ENCODE measurements at regions not wholly inside any gene's neighbourhood (a gene's known extent, or its start where the extent isn't known, plus 50 kb on each side); places are given as distances from the start of the nearest gene placed in this dataset.

DNA sequence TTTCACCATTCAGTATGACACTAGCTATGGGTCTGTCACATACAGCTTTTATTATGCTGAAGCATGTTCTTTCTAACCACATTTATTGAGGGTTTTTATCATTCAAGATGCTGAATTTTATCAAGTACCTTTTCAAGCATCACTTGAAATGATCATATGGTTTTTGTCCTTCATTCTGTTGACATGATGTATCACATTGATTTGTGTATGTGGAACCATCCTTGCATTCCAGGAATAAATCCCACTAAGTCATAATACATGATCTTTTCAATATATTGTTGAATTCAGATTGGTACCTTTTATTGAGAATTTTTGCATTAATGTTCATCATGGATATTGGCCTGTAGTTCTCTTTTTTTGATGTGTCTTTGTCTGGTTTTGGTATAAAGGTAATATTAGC, 317.4 kb downstream of the NNT start:
- Histone ChIP-seq H3K9ac (ENCODE audit: low read depth, low read length) (no peak overlapping the region), H3K4me2 (ENCODE audit: low read length) (no peak overlapping the region), H3K9me3 (replicated peaks; ENCODE audit: low read length) (no peaks in the 10 kb centered on the region), H3K4me3 (ENCODE audit: low read length) (no peak overlapping the region), H3K27me3 (ENCODE audit: control insufficient read depth, insufficient read depth, low read length) (no peaks in the 10 kb centered on the region), H3K4me1 (ENCODE audit: control insufficient read depth, insufficient read depth, low read length) (no peaks in the 10 kb centered on the region), H3K36me3 (ENCODE audit: insufficient read depth, low read length) (no peaks in the 10 kb centered on the region)

DNA sequence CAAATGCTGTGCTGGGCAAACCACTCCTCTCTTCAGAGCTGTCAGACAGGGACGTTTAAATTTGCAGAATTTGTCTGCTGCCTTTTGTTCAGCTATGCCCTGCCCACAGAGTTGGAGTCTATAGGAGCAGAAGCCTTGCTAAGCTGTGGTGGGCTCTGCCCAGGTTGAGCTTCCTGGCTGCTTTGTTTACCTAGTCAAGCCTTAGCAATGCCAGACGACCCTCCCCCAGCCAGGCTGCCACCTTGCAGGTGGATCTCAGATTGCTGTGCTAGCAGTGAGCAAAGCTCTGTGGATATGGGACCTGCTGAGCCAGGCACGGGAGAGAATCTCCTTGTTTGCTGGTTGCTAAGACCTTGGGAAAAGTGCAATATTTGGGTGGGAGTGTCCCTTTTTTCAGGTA, 314.9 kb downstream of the NNT start:
- H3K9me3 ChIP-seq (replicated peaks; ENCODE audit: low read length) = no peaks in the 10 kb centered on the region
- H3K36me3 ChIP-seq (ENCODE audit: insufficient read depth, low read length) = no peaks in the 10 kb centered on the region
- no peak overlapping the region for H3K4me2 ChIP-seq (ENCODE audit: low read length)
- no peaks in the 10 kb centered on the region for H3K27me3 ChIP-seq (ENCODE audit: control insufficient read depth, insufficient read depth, low read length)
- H3K4me1 ChIP-seq (ENCODE audit: control insufficient read depth, insufficient read depth, low read length) = no peaks in the 10 kb centered on the region
- no peak overlapping the region for H3K4me3 ChIP-seq (ENCODE audit: low read length)
- H3K9ac ChIP-seq (ENCODE audit: low read depth, low read length) = no peak overlapping the region

DNA sequence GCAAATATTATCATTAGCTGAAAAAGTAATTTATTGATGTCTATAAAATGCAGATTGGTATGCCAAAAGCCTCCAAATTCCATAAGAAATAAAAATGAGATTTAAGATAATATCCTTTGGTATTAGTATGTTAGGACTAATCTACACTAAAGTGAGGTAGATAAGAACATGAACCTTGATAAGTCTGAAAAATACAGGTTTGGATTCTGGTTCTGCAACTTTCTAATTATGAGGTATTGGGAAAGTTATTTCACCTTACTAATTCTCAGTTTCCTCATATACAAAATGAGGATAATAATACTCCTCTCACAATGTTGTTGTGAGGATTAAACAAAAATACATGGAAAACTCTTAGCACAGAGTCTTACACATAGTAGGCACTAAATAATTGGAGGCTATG, 300.1 kb downstream of the NNT start:
- Histone ChIP-seq H3K36me3 (ENCODE audit: insufficient read depth, low read length) (no peaks in the 10 kb centered on the region), H3K9me3 (replicated peaks; ENCODE audit: low read length) (no peaks in the 10 kb centered on the region), H3K4me3 (ENCODE audit: low read length) (no peak overlapping the region), H3K4me2 (ENCODE audit: low read length) (no peak overlapping the region), H3K4me1 (ENCODE audit: control insufficient read depth, insufficient read depth, low read length) (no peaks in the 10 kb centered on the region), H3K9ac (ENCODE audit: low read depth, low read length) (no peak overlapping the region), H3K27me3 (ENCODE audit: control insufficient read depth, insufficient read depth, low read length) (peaks cover 4% of the 10 kb centered on the region)

DNA sequence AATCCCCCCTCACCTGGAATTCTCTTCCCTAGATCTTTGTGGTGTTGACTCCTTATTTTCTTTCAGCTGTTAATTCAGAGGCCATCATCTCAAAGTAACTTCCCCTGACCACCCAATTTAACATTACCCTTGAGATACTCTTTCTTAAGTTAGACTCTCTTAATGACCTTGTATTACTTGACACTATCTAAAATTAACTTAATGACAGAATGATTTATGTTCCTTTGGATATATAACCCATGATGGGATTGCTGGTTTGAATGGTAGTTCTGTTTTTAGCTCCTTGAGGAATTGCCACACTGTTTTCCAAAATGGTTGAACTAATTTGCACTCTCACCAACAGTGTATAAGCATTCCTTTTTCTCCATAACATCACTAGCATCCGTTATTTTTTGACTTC, 298.0 kb downstream of the NNT start:
- Histone ChIP-seq H3K36me3 (ENCODE audit: insufficient read depth, low read length) (no peaks in the 10 kb centered on the region), H3K27me3 (ENCODE audit: control insufficient read depth, insufficient read depth, low read length) (peaks cover 4% of the 10 kb centered on the region), H3K4me2 (ENCODE audit: low read length) (no peak overlapping the region), H3K9ac (ENCODE audit: low read depth, low read length) (no peak overlapping the region), H3K4me3 (ENCODE audit: low read length) (no peak overlapping the region), H3K4me1 (ENCODE audit: control insufficient read depth, insufficient read depth, low read length) (no peaks in the 10 kb centered on the region), H3K9me3 (replicated peaks; ENCODE audit: low read length) (no peaks in the 10 kb centered on the region)

DNA sequence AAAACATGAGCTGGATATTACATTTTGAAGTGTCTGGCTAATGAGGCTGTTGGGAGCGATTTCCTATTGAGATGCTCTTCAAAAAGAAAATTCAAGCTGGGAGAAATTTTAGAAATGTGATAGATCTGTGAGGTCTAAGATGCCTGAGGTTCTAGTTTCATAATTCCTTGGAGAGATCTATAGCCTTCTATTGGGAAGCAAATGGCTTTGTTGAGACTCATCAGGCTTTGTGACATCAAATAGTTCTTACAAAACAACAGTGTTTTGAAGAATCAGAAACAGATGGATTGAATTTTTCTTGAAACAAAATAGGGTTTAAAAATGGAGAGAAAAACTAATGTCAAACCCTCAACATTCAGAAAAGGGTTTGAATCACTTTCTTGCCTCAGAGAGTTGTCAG, 292.9 kb downstream of the NNT start:
- Histone ChIP-seq H3K36me3 (ENCODE audit: insufficient read depth, low read length) (no peaks in the 10 kb centered on the region), H3K4me1 (ENCODE audit: control insufficient read depth, insufficient read depth, low read length) (no peaks in the 10 kb centered on the region), H3K9me3 (replicated peaks; ENCODE audit: low read length) (no peaks in the 10 kb centered on the region), H3K4me2 (ENCODE audit: low read length) (no peak overlapping the region), H3K9ac (ENCODE audit: low read depth, low read length) (no peak overlapping the region), H3K4me3 (ENCODE audit: low read length) (no peak overlapping the region), H3K27me3 (ENCODE audit: control insufficient read depth, insufficient read depth, low read length) (peaks cover 4% of the 10 kb centered on the region)

- no peak overlapping the region for H3K4me3 ChIP-seq (ENCODE audit: low read length)
- H3K4me1 ChIP-seq (ENCODE audit: control insufficient read depth, insufficient read depth, low read length) = no peaks in the 10 kb centered on the region
- no peaks in the 10 kb centered on the region for H3K36me3 ChIP-seq (ENCODE audit: insufficient read depth, low read length)
- H3K27me3 ChIP-seq (ENCODE audit: control insufficient read depth, insufficient read depth, low read length) = peaks cover 4% of the 10 kb centered on the region
- H3K9ac ChIP-seq (ENCODE audit: low read depth, low read length) = no peak overlapping the region
- no peak overlapping the region for H3K4me2 ChIP-seq (ENCODE audit: low read length)
- H3K9me3 ChIP-seq (replicated peaks; ENCODE audit: low read length) = no peaks in the 10 kb centered on the region
These were observed 291.1 kb downstream of the NNT start for GRCh38 chr5:43893951-43894684.

GRCh38 chr5:43891112-43891511, 288.1 kb downstream of the NNT start:
- H3K4me2 ChIP-seq (ENCODE audit: low read length) = no peak overlapping the region
- H3K27me3 ChIP-seq (ENCODE audit: control insufficient read depth, insufficient read depth, low read length) = no peaks in the 10 kb centered on the region
- H3K4me1 ChIP-seq (ENCODE audit: control insufficient read depth, insufficient read depth, low read length) = no peaks in the 10 kb centered on the region
- no peak overlapping the region for H3K9ac ChIP-seq (ENCODE audit: low read depth, low read length)
- H3K9me3 ChIP-seq (replicated peaks; ENCODE audit: low read length) = no peaks in the 10 kb centered on the region
- H3K4me3 ChIP-seq (ENCODE audit: low read length) = no peak overlapping the region
- H3K36me3 ChIP-seq (ENCODE audit: insufficient read depth, low read length) = no peaks in the 10 kb centered on the region

DNA sequence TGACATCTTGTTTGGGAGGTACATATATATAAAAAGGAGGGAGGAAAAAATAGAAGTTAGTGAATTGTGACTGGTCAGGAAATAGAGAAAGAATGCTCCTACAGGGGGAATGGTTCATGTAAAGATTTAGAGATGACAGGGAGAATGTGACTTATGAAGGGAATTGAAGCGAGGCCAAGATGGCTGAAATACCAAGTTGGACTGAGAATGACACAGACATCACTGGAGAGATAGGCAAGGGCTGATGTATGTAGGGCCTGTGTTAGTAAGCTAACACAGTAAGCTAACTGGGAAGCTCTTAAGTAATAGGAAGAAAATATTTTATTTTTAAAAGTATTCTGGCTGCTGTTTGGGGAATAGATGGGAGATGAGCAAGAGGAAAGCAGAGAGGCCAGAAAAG, 286.3 kb downstream of the NNT start:
- H3K4me3 ChIP-seq (ENCODE audit: low read length) = no peak overlapping the region
- no peaks in the 10 kb centered on the region for H3K4me1 ChIP-seq (ENCODE audit: control insufficient read depth, insufficient read depth, low read length)
- no peak overlapping the region for H3K4me2 ChIP-seq (ENCODE audit: low read length)
- no peaks in the 10 kb centered on the region for H3K27me3 ChIP-seq (ENCODE audit: control insufficient read depth, insufficient read depth, low read length)
- H3K36me3 ChIP-seq (ENCODE audit: insufficient read depth, low read length) = no peaks in the 10 kb centered on the region
- H3K9me3 ChIP-seq (replicated peaks; ENCODE audit: low read length) = no peaks in the 10 kb centered on the region
- H3K9ac ChIP-seq (ENCODE audit: low read depth, low read length) = no peak overlapping the region

GRCh38 chr5:43875741-43876140, 272.8 kb downstream of the NNT start:
- Histone ChIP-seq H3K9ac (ENCODE audit: low read depth, low read length) (no peak overlapping the region), H3K27me3 (ENCODE audit: control insufficient read depth, insufficient read depth, low read length) (no peaks in the 10 kb centered on the region), H3K4me1 (ENCODE audit: control insufficient read depth, insufficient read depth, low read length) (no peaks in the 10 kb centered on the region), H3K9me3 (replicated peaks; ENCODE audit: low read length) (no peaks in the 10 kb centered on the region), H3K4me2 (ENCODE audit: low read length) (no peak overlapping the region), H3K36me3 (ENCODE audit: insufficient read depth, low read length) (no peaks in the 10 kb centered on the region), H3K4me3 (ENCODE audit: low read length) (no peak overlapping the region)

DNA sequence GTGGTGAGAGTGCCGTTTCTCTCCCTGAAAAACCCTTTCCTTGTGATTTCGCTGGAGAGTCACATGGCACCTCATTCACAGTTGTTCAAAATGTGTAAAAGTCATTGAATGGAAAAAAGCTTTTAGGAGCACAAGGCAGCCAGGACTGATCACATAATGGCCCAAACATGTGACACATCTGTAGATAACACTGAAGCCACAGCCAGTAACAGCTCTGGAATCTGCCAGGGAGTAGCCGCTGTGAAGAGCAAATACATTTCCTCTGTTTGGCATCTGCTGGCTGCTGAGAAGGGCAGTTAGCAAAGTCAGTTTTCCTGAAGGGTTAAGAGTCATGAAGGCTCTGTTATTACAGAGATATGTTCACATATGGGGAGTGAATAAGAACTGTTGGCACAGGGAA, 271.8 kb downstream of the NNT start:
- H3K4me3 ChIP-seq (ENCODE audit: low read length) = no peak overlapping the region
- H3K27me3 ChIP-seq (ENCODE audit: control insufficient read depth, insufficient read depth, low read length) = no peaks in the 10 kb centered on the region
- H3K9me3 ChIP-seq (replicated peaks; ENCODE audit: low read length) = no peaks in the 10 kb centered on the region
- no peak overlapping the region for H3K9ac ChIP-seq (ENCODE audit: low read depth, low read length)
- no peaks in the 10 kb centered on the region for H3K4me1 ChIP-seq (ENCODE audit: control insufficient read depth, insufficient read depth, low read length)
- H3K4me2 ChIP-seq (ENCODE audit: low read length) = no peak overlapping the region
- H3K36me3 ChIP-seq (ENCODE audit: insufficient read depth, low read length) = no peaks in the 10 kb centered on the region

GRCh38 chr5:43873791-43874190, 270.8 kb downstream of the NNT start:
- H3K4me3 ChIP-seq (ENCODE audit: low read length) = no peak overlapping the region
- H3K27me3 ChIP-seq (ENCODE audit: control insufficient read depth, insufficient read depth, low read length) = no peaks in the 10 kb centered on the region
- H3K9me3 ChIP-seq (replicated peaks; ENCODE audit: low read length) = no peaks in the 10 kb centered on the region
- H3K36me3 ChIP-seq (ENCODE audit: insufficient read depth, low read length) = no peaks in the 10 kb centered on the region
- no peak overlapping the region for H3K9ac ChIP-seq (ENCODE audit: low read depth, low read length)
- no peak overlapping the region for H3K4me2 ChIP-seq (ENCODE audit: low read length)
- no peaks in the 10 kb centered on the region for H3K4me1 ChIP-seq (ENCODE audit: control insufficient read depth, insufficient read depth, low read length)

- H3K4me3 ChIP-seq (ENCODE audit: low read length) = no peak overlapping the region
- H3K36me3 ChIP-seq (ENCODE audit: insufficient read depth, low read length) = no peaks in the 10 kb centered on the region
- H3K9me3 ChIP-seq (replicated peaks; ENCODE audit: low read length) = no peaks in the 10 kb centered on the region
- H3K4me2 ChIP-seq (ENCODE audit: low read length) = no peak overlapping the region
- no peaks in the 10 kb centered on the region for H3K4me1 ChIP-seq (ENCODE audit: control insufficient read depth, insufficient read depth, low read length)
- peaks cover 3% of the 10 kb centered on the region for H3K27me3 ChIP-seq (ENCODE audit: control insufficient read depth, insufficient read depth, low read length)
- no peak overlapping the region for H3K9ac ChIP-seq (ENCODE audit: low read depth, low read length)
These were observed 256.3 kb downstream of the NNT start for GRCh38 chr5:43859309-43859708.

Measured in skeletal muscle satellite cell (primary cell).